ENCODE measurements at regions not wholly inside any gene's neighbourhood (a gene's known extent, or its start where the extent isn't known, plus 50 kb on each side); places are given as distances from the start of the nearest gene placed in this dataset.
"Not testable (repeated sequence)": the region's sequence is repeated elsewhere in the genome, so short reads cannot be mapped to it uniquely, and the experiment has no call there.

GRCh38 chr2:56021579-56021978, 98.0 kb upstream of the EFEMP1 start:
- peak; percentile 37 for DNase-seq

DNA sequence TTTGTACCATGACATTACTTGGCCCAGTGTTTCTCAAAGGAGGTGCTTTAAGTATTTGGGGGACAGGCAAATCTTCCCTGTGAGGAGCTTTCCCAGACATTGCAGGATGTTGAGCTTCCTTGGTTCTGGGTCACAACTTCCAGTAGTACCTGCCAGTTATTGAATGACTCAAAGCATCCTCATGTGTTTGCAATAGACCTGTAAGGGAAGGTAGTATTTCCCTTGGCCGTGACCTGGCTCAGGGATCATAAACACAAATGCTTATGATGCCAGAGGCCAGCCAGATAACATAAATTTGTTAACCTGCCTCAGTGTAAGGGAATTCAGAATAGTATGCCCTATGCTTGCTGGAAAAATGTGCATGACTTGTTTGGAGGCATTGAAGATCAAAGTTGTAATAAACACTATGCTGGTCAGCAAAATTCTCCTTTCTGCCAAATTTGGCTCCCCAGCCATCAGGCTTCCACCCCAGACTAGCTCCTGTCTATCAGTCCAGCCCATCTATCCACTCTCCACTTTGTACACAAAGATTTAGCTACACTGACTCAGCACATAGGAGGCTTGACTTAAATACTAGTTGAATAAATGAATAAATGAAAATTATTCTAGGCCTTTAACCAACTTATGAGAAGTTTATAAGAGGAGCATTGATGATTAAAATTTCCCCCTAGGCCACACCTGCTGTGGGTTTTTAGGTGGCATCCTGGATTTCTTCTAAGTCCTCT, 102.0 kb upstream of the EFEMP1 start:
- DNase-seq, result no peak

- no peak for DNase-seq
Measured at GRCh38 chr2:56026828-56027227, 103.2 kb upstream of the EFEMP1 start.

- DNase-seq, result no peak
Measured at GRCh38 chr2:56030062-56030461, 106.5 kb upstream of the EFEMP1 start.

- DNase-seq, result no peak
Measured at GRCh38 chr2:56030901-56031300, 107.3 kb upstream of the EFEMP1 start.

DNA sequence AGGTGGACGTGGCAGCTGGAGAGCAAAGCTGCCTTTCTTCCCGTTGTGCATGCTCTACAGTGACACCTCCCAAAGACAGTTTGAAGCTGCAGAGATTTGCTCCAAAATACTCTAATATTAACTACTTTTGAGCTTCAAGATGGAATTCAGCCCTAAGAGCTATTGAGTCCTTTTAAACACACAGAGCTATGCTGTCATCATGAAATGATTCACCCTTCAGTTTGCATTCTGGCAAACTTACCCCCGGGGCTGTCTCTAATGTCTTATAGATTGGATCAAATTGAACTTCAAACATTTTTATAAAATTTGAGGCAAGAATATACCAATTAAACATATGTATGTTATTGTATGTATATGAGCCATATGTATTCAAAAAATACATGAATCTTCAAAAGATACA, 110.7 kb upstream of the EFEMP1 start:
- no peak for DNase-seq

DNA sequence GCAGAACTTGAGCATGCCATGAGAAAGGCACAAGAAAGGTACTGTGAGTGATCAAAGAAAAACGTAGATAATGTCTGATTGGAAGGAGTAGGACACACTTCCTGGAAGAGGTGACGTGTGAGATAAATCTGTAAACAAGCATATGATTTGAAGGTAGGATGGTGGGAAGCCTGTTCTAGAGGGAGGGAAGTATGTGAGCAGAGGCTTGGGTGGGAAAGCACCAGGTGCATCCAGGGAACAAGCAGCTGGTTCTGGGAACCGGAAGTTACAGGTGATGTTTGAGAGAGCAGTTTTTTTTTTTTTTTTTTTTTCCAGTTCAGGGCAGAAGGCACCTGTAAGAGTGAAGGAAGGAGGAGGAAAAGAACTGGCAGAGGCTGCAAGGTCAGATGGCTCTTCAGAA, 116.6 kb upstream of the EFEMP1 start:
- peak; percentile 20 for DNase-seq

GRCh38 chr2:56040834-56041233, 117.3 kb upstream of the EFEMP1 start:
- DNase-seq, result no peak

DNA sequence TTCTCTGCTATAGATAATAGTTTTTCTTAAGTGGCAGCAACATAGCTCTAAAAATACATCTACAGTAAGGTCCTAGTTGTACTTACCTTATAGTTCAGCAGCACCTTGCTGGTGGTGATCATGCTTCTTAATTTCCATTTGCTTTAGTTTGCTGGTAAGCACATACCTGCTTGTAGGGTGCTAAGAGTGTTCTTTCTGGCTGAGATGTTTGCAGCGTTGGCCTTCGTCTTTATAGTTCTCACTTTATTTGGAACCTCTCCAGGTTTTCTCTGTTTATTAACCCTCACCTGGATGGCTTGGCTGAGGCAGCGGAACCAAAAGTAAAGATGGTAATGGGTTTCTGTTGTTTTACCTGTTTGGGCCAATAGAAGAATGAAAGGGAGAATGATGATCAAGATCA, 123.6 kb upstream of the EFEMP1 start:
- peak; percentile 50 for DNase-seq

- no peak for DNase-seq
Measured at GRCh38 chr2:56049233-56049845, 125.8 kb upstream of the EFEMP1 start.

DNA sequence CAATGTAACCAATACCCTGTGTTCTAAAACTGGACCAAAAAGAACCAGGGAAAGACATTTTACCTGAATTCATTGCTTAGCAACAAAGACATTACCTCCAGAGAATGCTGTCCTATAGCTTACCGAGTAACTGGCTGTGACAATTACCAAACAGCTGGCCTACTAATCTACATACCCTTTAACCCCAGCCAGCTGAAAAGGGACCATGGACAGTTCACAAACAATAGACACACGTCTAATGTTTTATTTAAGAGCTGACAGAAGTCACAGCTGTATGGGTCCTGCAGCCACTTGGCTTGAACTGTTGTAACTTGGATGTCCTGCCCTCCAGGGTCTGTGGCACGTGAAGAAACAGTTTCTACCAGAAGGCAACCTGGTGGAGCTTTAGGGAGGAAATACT, 130.1 kb upstream of the EFEMP1 start:
- no peak for DNase-seq

GRCh38 chr2:56055405-56055804, 128.4 kb upstream of the CCDC85A start:
- DNase-seq, result no peak

- not testable (repeated sequence) for DNase-seq
Measured at GRCh38 chr2:56061327-56061726, 122.5 kb upstream of the CCDC85A start.

- DNase-seq, result no peak
Measured at GRCh38 chr2:56068746-56069145, 115.0 kb upstream of the CCDC85A start.

DNA sequence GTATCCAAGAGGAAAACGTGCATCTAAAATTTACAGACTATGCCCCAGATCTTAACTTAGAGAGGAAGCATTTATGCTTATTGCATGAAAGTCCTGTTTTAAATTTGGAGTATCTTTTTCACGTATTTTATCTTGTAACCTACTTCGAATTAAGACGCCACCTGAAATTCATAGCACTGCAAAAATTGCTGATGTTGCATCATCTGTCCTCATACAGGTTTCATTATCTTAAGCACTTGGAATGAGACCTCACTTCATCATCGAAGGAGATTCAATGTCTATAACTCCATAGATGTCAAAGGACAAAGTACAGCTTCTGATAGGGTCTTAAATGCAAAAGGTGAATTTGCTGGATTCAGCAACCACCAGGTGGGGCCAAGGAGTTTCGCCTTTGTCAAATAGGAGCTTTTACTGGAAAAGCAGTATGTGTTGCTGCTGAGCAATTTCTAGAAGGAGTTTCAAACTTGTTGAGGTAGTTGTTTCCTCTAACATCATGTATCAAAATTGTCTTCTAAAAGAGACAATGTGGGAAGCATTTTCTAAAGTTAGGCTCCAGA, 106.4 kb upstream of the CCDC85A start:
- DNase-seq, result peak; percentile 4

- no peak for DNase-seq
Measured at GRCh38 chr2:56082665-56083064, 101.1 kb upstream of the CCDC85A start.

DNA sequence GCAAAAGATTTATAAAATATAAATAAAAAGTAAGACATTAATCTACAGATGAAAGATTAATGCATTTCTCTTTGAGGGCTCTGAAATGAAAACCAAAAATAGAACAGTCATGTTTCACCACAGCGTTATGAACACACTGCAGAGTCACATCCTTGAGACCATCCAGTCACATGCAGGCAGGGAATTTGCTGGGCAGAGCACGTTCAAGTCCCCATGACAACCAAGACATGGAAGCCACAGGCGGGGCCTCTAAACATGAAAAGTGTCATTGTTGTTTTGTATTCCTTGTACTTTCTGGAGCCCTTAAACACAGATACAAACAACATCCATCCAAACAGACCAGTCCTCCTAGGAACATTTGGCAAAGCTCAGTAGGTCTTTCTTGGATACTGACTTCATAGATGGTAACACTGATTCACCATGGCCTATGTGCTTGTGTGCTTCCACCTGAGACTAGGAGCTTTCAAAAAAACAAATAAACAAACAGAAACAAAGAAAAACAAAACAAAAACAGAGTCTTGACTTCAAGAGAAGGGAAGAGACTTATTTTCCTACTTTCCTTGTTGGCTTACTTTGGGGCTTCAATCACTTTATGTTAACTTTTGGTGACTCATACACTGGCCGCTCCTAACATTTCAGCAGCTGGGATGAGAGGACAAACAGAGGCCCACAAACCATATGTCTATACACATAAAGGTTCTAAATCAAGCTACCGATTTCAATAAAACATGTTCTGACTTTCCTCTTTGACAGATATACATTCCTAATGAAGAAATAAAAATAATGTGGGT, 99.5 kb upstream of the CCDC85A start:
- DNase-seq, result no peak

GRCh38 chr2:56086336-56086735, 97.5 kb upstream of the CCDC85A start:
- no peak for DNase-seq

GRCh38 chr2:56088411-56088810, 95.4 kb upstream of the CCDC85A start:
- DNase-seq, result no peak

DNA sequence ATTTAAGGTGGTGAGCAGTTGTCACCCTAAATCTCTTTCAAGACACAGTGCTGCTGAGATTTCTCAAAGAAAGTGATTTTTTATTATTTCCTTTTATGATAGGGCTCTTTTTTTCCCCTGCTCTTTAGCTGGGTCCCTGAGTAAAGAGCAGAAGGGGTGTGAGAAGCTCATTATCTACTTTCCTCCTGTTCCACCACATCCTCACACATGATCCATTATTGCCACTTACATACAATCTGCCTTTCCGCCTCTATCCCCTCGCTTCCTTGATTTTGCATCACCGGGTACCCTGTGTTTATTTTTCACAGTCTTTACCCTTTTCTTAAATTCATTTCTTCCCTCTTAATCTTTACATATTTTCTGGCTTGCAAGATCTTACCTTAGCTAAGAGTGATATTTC, 93.9 kb upstream of the CCDC85A start:
- no peak for DNase-seq

- no peak for DNase-seq
Measured at GRCh38 chr2:56099963-56100362, 83.8 kb upstream of the CCDC85A start.

GRCh38 chr2:56100791-56101312, 82.9 kb upstream of the CCDC85A start:
- DNase-seq, result no peak

GRCh38 chr2:56102098-56102497, 81.7 kb upstream of the CCDC85A start:
- no peak for DNase-seq

DNA sequence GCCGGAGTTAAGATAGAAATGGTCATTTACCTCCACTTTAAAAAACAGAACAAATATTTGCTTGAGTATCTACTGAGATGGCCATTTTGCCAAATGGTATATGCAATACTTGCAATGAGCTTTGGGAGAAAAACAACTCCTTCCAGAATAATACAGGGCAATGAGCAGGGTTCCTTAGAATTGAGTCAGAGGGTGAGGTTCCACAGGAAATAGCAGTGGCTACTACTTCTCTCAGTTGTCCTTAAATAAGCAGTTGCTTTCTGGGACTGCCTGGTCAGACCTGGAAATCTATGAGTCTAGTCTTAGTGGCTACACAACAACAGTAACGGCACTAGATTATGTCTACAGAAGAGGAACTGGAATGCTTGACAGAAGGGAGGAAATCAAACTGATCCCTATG, 80.9 kb upstream of the CCDC85A start:
- no peak for DNase-seq

Measured in NCI-H1105 treated with DMSO at 0.1 percent for 48 hours (cell line).